Right cardiac atrium (tissue), 5 donors: ENCODE measurements at regions not wholly inside any gene's neighbourhood (a gene's known extent, or its start where the extent isn't known, plus 50 kb on each side); places are given as distances from the start of the nearest gene placed in this dataset.

Source experiments
- ATAC-seq, 2 donors: fragments of 200-7000 bp; cut with Tn5 transposase; one replicate each; pipeline versions ENCODE4 v1.8.0 to v1.9.1; 2020; ENCODE audit warnings: moderate library complexity in 2 of 2, mild to moderate bottlenecking in 1 of 2
- DNase-seq, 3 donors: peaks; one replicate each; pipeline ENCODE4 v3.0.0-alpha.2; 2020
- H3K27ac ChIP-seq: one replicate; pipeline ENCODE4 v1.5.1; 2013; ENCODE audit warnings: mild to moderate bottlenecking, low read length, control low read depth, moderate library complexity
- H3K27me3 ChIP-seq: one replicate; pipeline ENCODE4 v1.6.1; 2013; ENCODE audit not compliant: control insufficient read depth, insufficient read depth
- H3K4me1 ChIP-seq: one replicate; pipeline ENCODE4 v1.6.1; 2013; ENCODE audit warnings: low read length; ENCODE audit not compliant: control insufficient read depth, insufficient read depth
- H3K4me3 ChIP-seq: one replicate; pipeline ENCODE4 v1.5.1; 2013; ENCODE audit warnings: low read length, control low read depth
- H3K9me3 ChIP-seq: one replicate; pipeline ENCODE4 v1.6.1; 2013; ENCODE audit warnings: low read length; ENCODE audit not compliant: control insufficient read depth
- WGBS: extraction: QIAGEN DNeasy Blood & Tissue Kit; methylation state at CpG from one replicate; pipeline ENCODE4 v1.1.7; 2013; 5-methylcytosine and 5-hydroxymethylcytosine counted together
- intact Hi-C, 4 donors: fragments of 100-400 bp; cut with DNase I; formaldehyde crosslinking; loops; one replicate each; pipeline versions ENCODE4 v1.11.0 to v1.14.0; 2022 to 2023
- donor health status: healthy with polysubstance abuse.
- donor health status: DM: no; HTN: yes; CAD: no.
- donor health status: DM: no; HTN: no; CAD: no.
- donor health status: DM: no; HTN: yes; CAD: no; lungs with severe emphysema.
- donor health status: DM: yes; HTN: yes; CAD: no.

DNA sequence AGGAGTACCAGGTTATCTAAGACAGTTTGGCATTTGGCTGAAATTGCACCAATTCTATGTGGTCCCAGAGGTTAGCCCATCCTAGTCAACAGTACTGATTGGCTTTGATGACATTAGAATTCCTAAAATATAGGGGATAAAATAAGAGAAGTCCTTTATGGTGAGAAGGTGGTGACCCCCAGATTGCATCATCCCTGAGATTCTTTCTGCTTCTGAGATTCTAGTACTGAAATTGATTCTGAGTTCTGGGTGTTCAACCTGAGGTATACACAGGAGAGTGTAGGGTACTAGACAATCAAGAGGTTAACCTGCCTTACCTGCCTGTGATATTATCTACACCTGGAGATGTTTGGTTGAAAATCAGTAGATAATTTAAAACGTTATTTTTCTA is 140.9 kb upstream of the MRPS22 start:
- no peak for DNase-seq
- 40% methylated on average over 1 of the region's 1 CpG for WGBS
- H3K4me1 ChIP-seq: no peaks in the 10 kb centered on the region
- no peak overlapping the region for H3K27ac ChIP-seq
- ATAC-seq: no peak
- intact Hi-C loops: no loop called here
- no peaks in the 10 kb centered on the region for H3K27me3 ChIP-seq
- no peak overlapping the region for H3K4me3 ChIP-seq
- no peaks in the 10 kb centered on the region for H3K9me3 ChIP-seq

GRCh38 chr3:139203752-139204151 is 140.1 kb upstream of the MRPS22 start:
- Histone ChIP-seq H3K4me3 (no peak overlapping the region), H3K9me3 (no peaks in the 10 kb centered on the region), H3K27ac (no peak overlapping the region), H3K4me1 (no peaks in the 10 kb centered on the region), H3K27me3 (no peaks in the 10 kb centered on the region)
- DNase-seq: no peak
- ATAC-seq: no peak
- WGBS: 90% methylated on average over 2 of the region's 2 CpGs
- intact Hi-C loops: no loop called here

GRCh38 chr3:139204728-139205127 is 139.1 kb upstream of the MRPS22 start:
- intact Hi-C loops: no loop called here
- no peak for DNase-seq
- 68% methylated on average over 1 of the region's 1 CpG for WGBS
- H3K4me1 ChIP-seq: no peaks in the 10 kb centered on the region
- no peaks in the 10 kb centered on the region for H3K27me3 ChIP-seq
- no peak overlapping the region for H3K27ac ChIP-seq
- H3K4me3 ChIP-seq: no peak overlapping the region
- no peaks in the 10 kb centered on the region for H3K9me3 ChIP-seq
- no peak for ATAC-seq

- no peak overlapping the region for H3K27ac ChIP-seq
- H3K9me3 ChIP-seq: no peaks in the 10 kb centered on the region
- intact Hi-C loops: no loop called here
- H3K27me3 ChIP-seq: no peaks in the 10 kb centered on the region
- WGBS: 52% methylated on average over 5 of the region's 5 CpGs
- H3K4me3 ChIP-seq: no peak overlapping the region
- H3K4me1 ChIP-seq: no peaks in the 10 kb centered on the region
- no peak for DNase-seq
- no peak for ATAC-seq
These were observed 129.9 kb upstream of the MRPS22 start for GRCh38 chr3:139213936-139214335.

DNA sequence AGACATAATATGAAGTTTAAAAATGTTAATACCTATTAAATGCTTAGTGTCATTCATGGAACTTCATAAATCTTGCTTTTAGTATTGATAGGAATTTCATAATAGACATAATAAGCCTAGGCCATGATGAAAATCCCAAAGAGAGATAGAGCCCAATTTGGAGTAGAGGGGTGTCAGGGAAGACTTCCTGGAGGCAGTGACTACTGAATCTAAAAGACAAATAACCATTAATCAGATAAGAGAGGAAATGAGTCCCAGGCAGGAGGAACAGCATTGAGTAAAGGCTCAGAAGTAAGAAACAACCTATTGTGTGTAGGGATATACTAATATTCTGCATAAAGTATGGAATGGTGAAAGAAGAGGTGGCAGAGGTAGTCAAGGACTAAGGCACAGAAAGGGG is 126.9 kb upstream of the MRPS22 start:
- H3K4me3 ChIP-seq: no peak overlapping the region

GRCh38 chr3:139217633-139218032 is 126.2 kb upstream of the MRPS22 start:
- intact Hi-C loops: no loop called here
- H3K4me3 ChIP-seq: no peak overlapping the region
- WGBS: 85% methylated on average over 3 of the region's 3 CpGs
- no peak for ATAC-seq
- no peak overlapping the region for H3K27ac ChIP-seq
- no peak for DNase-seq
- H3K27me3 ChIP-seq: peaks cover 3% of the 10 kb centered on the region
- H3K4me1 ChIP-seq: no peaks in the 10 kb centered on the region
- H3K9me3 ChIP-seq: no peaks in the 10 kb centered on the region

More for the DNA sequence above, 126.9 kb upstream of the MRPS22 start:
- ATAC-seq: no peak
- Histone ChIP-seq H3K27me3 (peaks cover 3% of the 10 kb centered on the region), H3K4me1 (no peaks in the 10 kb centered on the region), H3K27ac (no peak overlapping the region), H3K9me3 (no peaks in the 10 kb centered on the region)
- intact Hi-C loops: no loop called here
- no peak for DNase-seq

GRCh38 chr3:139218046-139218445 is 125.8 kb upstream of the MRPS22 start:
- DNase-seq: no peak
- Histone ChIP-seq H3K4me1 (no peaks in the 10 kb centered on the region), H3K27ac (no peak overlapping the region), H3K9me3 (no peaks in the 10 kb centered on the region), H3K27me3 (peaks cover 3% of the 10 kb centered on the region), H3K4me3 (no peak overlapping the region)
- intact Hi-C loops: no loop called here
- 96% methylated on average over 2 of the region's 2 CpGs for WGBS
- no peak for ATAC-seq

GRCh38 chr3:139219463-139219862 is 124.4 kb upstream of the MRPS22 start:
- intact Hi-C loops: no loop called here
- Histone ChIP-seq H3K27ac (no peak overlapping the region), H3K4me3 (no peak overlapping the region), H3K4me1 (no peaks in the 10 kb centered on the region), H3K9me3 (no peaks in the 10 kb centered on the region), H3K27me3 (peaks cover 3% of the 10 kb centered on the region)
- DNase-seq: no peak
- ATAC-seq: no peak
- 91% methylated on average over 4 of the region's 4 CpGs for WGBS

GRCh38 chr3:139222100-139222657 is 121.6 kb upstream of the MRPS22 start:
- intact Hi-C loops: no loop called here
- no peak for ATAC-seq
- peaks cover 3% of the 10 kb centered on the region for H3K27me3 ChIP-seq
- DNase-seq: no peak
- no peaks in the 10 kb centered on the region for H3K4me1 ChIP-seq
- no peak overlapping the region for H3K4me3 ChIP-seq
- H3K27ac ChIP-seq: no peak overlapping the region
- WGBS: 62% methylated on average over 8 of the region's 8 CpGs
- no peaks in the 10 kb centered on the region for H3K9me3 ChIP-seq

DNA sequence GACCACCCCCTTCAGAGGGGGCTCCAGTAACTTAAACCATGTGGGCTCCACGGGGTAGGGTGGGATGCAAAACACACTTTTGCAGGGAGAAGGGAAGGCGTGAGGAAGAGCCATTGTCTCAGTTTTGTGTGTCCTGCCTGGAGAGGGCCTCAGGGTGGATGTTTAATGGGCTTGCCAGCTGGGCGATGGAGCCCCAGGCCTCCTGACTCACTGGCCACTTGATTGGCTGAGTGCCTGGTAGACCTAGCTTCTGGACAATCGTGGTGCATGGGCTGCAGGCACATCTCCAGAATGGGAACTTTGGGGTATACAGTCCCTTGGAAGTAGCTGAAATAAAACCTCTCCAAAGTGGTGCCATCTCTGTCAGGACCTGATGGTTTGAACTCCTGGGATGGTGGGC is 118.3 kb upstream of the MRPS22 start:
- Histone ChIP-seq H3K4me3 (no peak overlapping the region), H3K4me1 (no peaks in the 10 kb centered on the region), H3K9me3 (no peaks in the 10 kb centered on the region), H3K27me3 (no peaks in the 10 kb centered on the region), H3K27ac (no peak overlapping the region)
- ATAC-seq (no peak), DNase-seq (no peak)
- 65% methylated on average over 4 of the region's 4 CpGs for WGBS
- intact Hi-C loops: no loop called here

DNA sequence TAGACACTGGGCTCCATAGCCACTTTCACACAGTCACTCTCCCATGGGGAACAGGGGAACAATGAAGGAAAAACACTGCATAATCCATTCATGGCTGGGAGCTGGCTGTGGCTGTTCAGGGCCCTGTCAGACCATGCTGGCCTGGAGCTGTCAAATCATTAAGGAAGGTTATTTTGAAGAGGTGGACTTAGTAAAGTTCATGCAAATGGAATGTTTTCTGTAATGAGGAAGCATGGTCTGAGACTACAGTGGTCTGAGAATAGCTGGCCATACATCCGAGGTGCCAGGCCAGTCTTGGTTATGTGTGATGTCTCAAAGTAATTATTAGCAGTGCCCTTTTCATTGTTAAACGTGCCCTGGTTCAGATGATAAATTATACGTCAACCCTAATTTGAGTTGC is 117.1 kb upstream of the MRPS22 start:
- 58% methylated on average over 3 of the region's 3 CpGs for WGBS
- DNase-seq (no peak), ATAC-seq (no peak)
- no peaks in the 10 kb centered on the region for H3K9me3 ChIP-seq
- no peaks in the 10 kb centered on the region for H3K27me3 ChIP-seq
- intact Hi-C loops: no loop called here
- no peak overlapping the region for H3K4me3 ChIP-seq
- no peak overlapping the region for H3K27ac ChIP-seq
- no peaks in the 10 kb centered on the region for H3K4me1 ChIP-seq

- Histone ChIP-seq H3K27ac (no peak overlapping the region), H3K9me3 (no peaks in the 10 kb centered on the region), H3K27me3 (no peaks in the 10 kb centered on the region), H3K4me1 (no peaks in the 10 kb centered on the region), H3K4me3 (no peak overlapping the region)
- WGBS: 16% methylated on average over 1 of the region's 1 CpG
- intact Hi-C loops: no loop called here
- ATAC-seq (peak; percentile 80 to 82), DNase-seq (peak; percentile 37 to 85 (median 81))
These were observed 116.7 kb upstream of the MRPS22 start for GRCh38 chr3:139227165-139227564.
